NCI-H1048 (cell line): ENCODE measurements at regions not wholly inside any gene's neighbourhood (a gene's known extent, or its start where the extent isn't known, plus 50 kb on each side); places are given as distances from the start of the nearest gene placed in this dataset.
"Not testable (repeated sequence)": the region's sequence is repeated elsewhere in the genome, so short reads cannot be mapped to it uniquely, and the experiment has no call there.

Source experiments
- DNase-seq: peaks from one replicate; lab custom pipeline; 2025; lab: John Stamatoyannopoulos, UW

GRCh38 chr21:31609081-31609480 is 50.4 kb upstream of the SOD1 start:
- no peak for DNase-seq

GRCh38 chr21:31607791-31608190 is 51.7 kb upstream of the SOD1 start:
- no peak for DNase-seq

- DNase-seq, result no peak
Observed at GRCh38 chr21:31606081-31606874, 53.2 kb upstream of the SOD1 start.

GRCh38 chr21:31604591-31605190 is 54.8 kb upstream of the SOD1 start:
- DNase-seq, result peak; percentile 52

- DNase-seq, result no peak
Observed at GRCh38 chr21:31599563-31599962, 59.9 kb upstream of the SOD1 start.

GRCh38 chr21:31599013-31599412 is 60.5 kb upstream of the SOD1 start:
- no peak for DNase-seq

- DNase-seq, result no peak
Observed at GRCh38 chr21:31597683-31598082, 61.8 kb upstream of the SOD1 start.

GRCh38 chr21:31596055-31596454 is 63.4 kb upstream of the SOD1 start:
- no peak for DNase-seq

- DNase-seq, result no peak
Observed at GRCh38 chr21:31594726-31595125, 64.8 kb upstream of the SOD1 start.

- no peak for DNase-seq
Observed at GRCh38 chr21:31594279-31594678, 65.2 kb upstream of the SOD1 start.

GRCh38 chr21:31592963-31593560 is 66.4 kb upstream of the SOD1 start:
- no peak for DNase-seq

GRCh38 chr21:31592516-31592915 is 67.0 kb upstream of the SOD1 start:
- no peak for DNase-seq

- DNase-seq, result no peak
Observed at GRCh38 chr21:31589820-31590219, 69.7 kb upstream of the SOD1 start.

- no peak for DNase-seq
Observed at GRCh38 chr21:31586118-31586517, 73.4 kb upstream of the SOD1 start.

- DNase-seq, result not testable (repeated sequence)
Observed at GRCh38 chr21:31583937-31584336, 75.6 kb upstream of the SOD1 start.

GRCh38 chr21:31583498-31583897 is 76.0 kb upstream of the SOD1 start:
- no peak for DNase-seq

- DNase-seq, result peak; percentile 41
Observed at GRCh38 chr21:31580866-31581276, 78.6 kb upstream of the SOD1 start.

GRCh38 chr21:31577271-31577670 is 82.2 kb upstream of the SOD1 start:
- no peak for DNase-seq

- DNase-seq, result no peak
Observed at GRCh38 chr21:31576428-31576827, 83.1 kb upstream of the SOD1 start.

- DNase-seq, result no peak
Observed at GRCh38 chr21:31573217-31573616, 86.3 kb upstream of the SOD1 start.

GRCh38 chr21:31571879-31572278 is 87.6 kb upstream of the SOD1 start:
- DNase-seq, result no peak

- DNase-seq, result no peak
Observed at GRCh38 chr21:31570824-31571566, 88.5 kb upstream of the SOD1 start.

GRCh38 chr21:31566611-31567010 is 92.9 kb upstream of the SOD1 start:
- DNase-seq, result no peak
